Astrocyte of the cerebellum (primary cell): ENCODE measurements at regions not wholly inside any gene's neighbourhood (a gene's known extent, or its start where the extent isn't known, plus 50 kb on each side); places are given as distances from the start of the nearest gene placed in this dataset.

Source experiments
- DNase-seq: peaks from one replicate; pipeline ENCODE4 v3.0.0-alpha.2; 2011; ENCODE audit warnings: low read depth
- H3K4me3 ChIP-seq: 2 replicates; pipeline ENCODE4 v1.5.1; 2011; ENCODE audit warnings: mild to moderate bottlenecking, low read depth, low read length, moderate library complexity
- CTCF ChIP-seq: IDR thresholded peaks from 2 replicates; pipeline ENCODE4 v1.5.1; 2012; ENCODE audit warnings: low read length, low read depth, moderate library complexity, mild to moderate bottlenecking; ENCODE audit errors: missing control alignments
- in situ Hi-C: cut with HindIII; loops from 2 replicates; pipeline ENCODE4 v1.10.0; 2017; ENCODE audit warnings: low sequenced_read_pairs

DNA sequence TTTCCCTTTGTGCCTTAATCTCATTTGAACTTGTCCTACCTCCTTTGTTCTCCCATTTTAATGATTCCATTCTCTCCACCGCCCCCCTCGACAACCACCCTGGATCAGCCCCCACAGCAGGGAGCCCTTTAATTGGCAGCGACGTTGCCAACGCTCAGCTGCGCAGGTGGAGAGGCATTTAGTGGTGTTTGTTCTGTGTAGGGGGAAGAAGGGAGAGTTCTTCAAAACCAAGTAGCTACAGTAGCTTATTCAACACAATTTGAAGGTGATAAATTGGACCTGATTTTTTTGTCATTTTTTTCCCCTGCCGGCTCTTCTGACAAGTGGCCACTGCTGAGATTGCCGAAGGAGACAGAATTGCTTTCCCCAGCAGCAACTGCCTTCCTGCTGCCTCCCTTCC, 499.1 kb downstream of the CDK5RAP2 start:
- in situ Hi-C loops: no loop called here
- H3K4me3 ChIP-seq: no peak overlapping the region
- DNase-seq: no peak
- TF ChIP-seq CTCF: no peak

DNA sequence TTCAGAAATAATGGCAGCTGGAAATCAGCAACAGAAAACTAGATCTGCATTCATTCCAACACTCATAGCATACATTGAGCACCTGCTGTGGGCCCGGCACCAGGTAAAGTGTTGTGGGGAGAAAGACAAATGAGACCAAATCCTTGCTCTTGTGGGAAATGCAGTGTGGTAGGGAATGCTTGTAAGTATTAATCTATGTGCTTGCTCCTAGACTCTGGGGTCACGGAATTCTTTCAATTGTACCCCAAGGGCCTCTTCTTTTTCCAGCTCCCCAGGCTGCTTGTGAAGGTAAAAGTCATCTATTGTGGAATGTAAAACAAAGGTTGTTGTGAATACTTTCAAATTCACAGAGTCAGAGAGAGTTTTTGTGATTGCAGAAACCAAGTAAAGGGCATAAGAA, 501.9 kb downstream of the CDK5RAP2 start:
- no peak for TF ChIP-seq CTCF
- no peak overlapping the region for H3K4me3 ChIP-seq
- in situ Hi-C loops: no loop called here

GRCh38 chr9:120071760-120072159, 508.2 kb downstream of the CDK5RAP2 start:
- in situ Hi-C loops: no loop called here
- no peak for DNase-seq
- no peak overlapping the region for H3K4me3 ChIP-seq
- no peak for TF ChIP-seq CTCF

More for the DNA sequence above, 501.9 kb downstream of the CDK5RAP2 start:
- no peak for DNase-seq

GRCh38 chr9:120066315-120066714, 513.7 kb downstream of the CDK5RAP2 start:
- no peak overlapping the region for H3K4me3 ChIP-seq
- TF ChIP-seq CTCF: no peak
- in situ Hi-C loops: no loop called here
- DNase-seq: no peak

- TF ChIP-seq CTCF: no peak
- no peak overlapping the region for H3K4me3 ChIP-seq
- no peak for DNase-seq
- in situ Hi-C loops: no loop called here
Measured at GRCh38 chr9:120065151-120065550, 514.8 kb downstream of the CDK5RAP2 start.

DNA sequence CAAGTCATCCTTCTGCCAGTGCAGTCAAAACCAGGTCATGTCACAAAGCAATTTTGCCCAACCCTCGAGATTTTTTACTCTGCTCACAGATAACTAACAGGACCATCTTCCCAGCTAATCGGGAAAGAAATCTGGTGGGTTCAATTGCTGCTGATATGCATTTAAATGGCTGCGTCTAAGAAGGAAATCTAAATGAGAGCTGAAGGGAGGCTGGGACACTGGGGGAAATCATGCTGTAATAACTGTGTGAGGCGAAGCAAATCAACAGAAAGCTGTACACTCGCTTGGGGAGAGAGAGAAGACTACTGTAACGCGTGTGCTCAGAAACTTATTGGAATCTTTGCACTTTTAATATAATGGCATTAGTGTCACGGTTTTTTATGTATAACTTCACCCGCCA, 535.0 kb downstream of the CDK5RAP2 start:
- no peak overlapping the region for H3K4me3 ChIP-seq
- TF ChIP-seq CTCF: no peak
- DNase-seq: no peak
- in situ Hi-C loops: no loop called here

DNA sequence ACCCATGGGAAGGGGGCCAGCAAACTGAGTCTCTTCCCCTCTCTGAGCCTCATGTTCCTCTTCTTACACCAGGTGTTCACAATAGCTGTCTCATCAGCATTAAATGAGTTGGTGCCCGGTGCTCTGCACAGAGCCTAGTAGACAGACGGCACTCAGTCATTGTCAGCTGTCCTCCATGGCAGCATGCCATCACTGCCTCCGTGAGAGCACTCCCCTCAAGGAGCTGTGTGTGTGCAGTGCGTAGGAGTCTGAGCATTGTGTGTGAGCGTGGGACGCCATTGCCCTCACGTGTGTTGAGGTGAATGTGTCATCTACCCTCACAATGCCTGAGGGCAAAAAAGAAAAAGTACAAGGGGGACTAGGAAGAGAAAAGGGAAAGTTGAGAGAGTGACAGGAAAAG, 536.5 kb downstream of the CDK5RAP2 start:
- in situ Hi-C loops: no loop called here
- no peak for DNase-seq
- no peak overlapping the region for H3K4me3 ChIP-seq
- TF ChIP-seq CTCF: no peak
